Caco-2 (cell line): ENCODE measurements at regions not wholly inside any gene's neighbourhood (a gene's known extent, or its start where the extent isn't known, plus 50 kb on each side); places are given as distances from the start of the nearest gene placed in this dataset.

ENCODE experiments used
- BruUV-seq: library from RNA; stranded (reverse); fragments of 400-500 nt; replicated peaks from 2 replicates; lab custom pipeline; 2021; lab: Mats Ljungman, UMichigan
- CTCF ChIA-PET: fragments of 300-600 bp; sonication (Branson Sonifier 250); formaldehyde crosslinking; loops from one replicate; lab custom pipeline; 2022; ENCODE audit warnings: antibody characterized with exemption; lab: Charles Lee
- POLR2A ChIA-PET: fragments of 300-600 bp; sonication (Branson Sonifier 250); formaldehyde crosslinking; loops from one replicate; lab custom pipeline; 2022; ENCODE audit warnings: antibody characterized with exemption; lab: Charles Lee
- DNase-seq, 2 experiments: peaks; one replicate each; pipeline versions ENCODE4 v3.0.0 to v3.0.0-alpha.2; 2020 to 2022
- H3K27me3 ChIP-seq: replicated peaks from 2 replicates; pipeline ENCODE4 v1.6.0; 2011; ENCODE audit warnings: low read length; ENCODE audit not compliant: control insufficient read depth, insufficient read depth
- H3K36me3 ChIP-seq: 2 replicates; pipeline ENCODE4 v1.5.1; 2011; ENCODE audit warnings: low read length; ENCODE audit not compliant: control insufficient read depth, insufficient read depth
- H3K4me1 ChIP-seq: fragments of 250-450 bp; sonication (Bioruptor Pico); 2 replicates; pipeline ENCODE4 v1.5.1; 2020; ENCODE audit warnings: mild to moderate bottlenecking
- H3K4me3 ChIP-seq: 2 replicates; pipeline ENCODE4 v1.5.1; 2011; ENCODE audit warnings: low read depth, mild to moderate bottlenecking, control low read depth, low read length
- H3K9me3 ChIP-seq: fragments of 250-450 bp; sonication (Bioruptor Pico); 2 replicates; pipeline ENCODE4 v1.5.1; 2020; ENCODE audit warnings: mild to moderate bottlenecking, moderate library complexity
- H3K27ac Mint-ChIP-seq: one replicate; pipeline ENCODE4 v1.8.0; 2022; ENCODE audit warnings: mixed read lengths; ENCODE audit not compliant: unreplicated experiment
- H3K27me3 Mint-ChIP-seq: one replicate; pipeline ENCODE4 v1.8.0; 2022; ENCODE audit warnings: mixed read lengths; ENCODE audit not compliant: insufficient read depth, unreplicated experiment
- H3K36me3 Mint-ChIP-seq: one replicate; pipeline ENCODE4 v1.8.0; 2022; ENCODE audit warnings: mild to moderate bottlenecking, mixed read lengths; ENCODE audit not compliant: insufficient read depth, unreplicated experiment
- H3K4me1 Mint-ChIP-seq: one replicate; pipeline ENCODE4 v1.8.0; 2022; ENCODE audit warnings: low read depth, mixed read lengths; ENCODE audit not compliant: unreplicated experiment
- H3K4me3 Mint-ChIP-seq: one replicate; pipeline ENCODE4 v1.8.0; 2022; ENCODE audit warnings: mild to moderate bottlenecking, moderate library complexity, mixed read lengths; ENCODE audit not compliant: unreplicated experiment
- H3K9me3 Mint-ChIP-seq: one replicate; pipeline ENCODE4 v1.8.0; 2022; ENCODE audit warnings: mixed read lengths; ENCODE audit not compliant: unreplicated experiment
- intact Hi-C: fragments of 100-400 bp; cut with micrococcal nuclease; formaldehyde crosslinking; loops from one replicate; pipeline ENCODE4 v1.10.0; 2022; ENCODE audit not compliant: unreplicated experiment
- TF ChIP-seq, protein P1 (sequence below), 2 experiments: fragments of 200-600 bp in 1 of 2; IDR thresholded peaks; 1 replicate in 1 of 2; 2 replicates in 1 of 2; pipeline versions ENCODE4 v1.5.1 to v1.8.0; 2011 to 2022; ENCODE audit warnings: antibody characterized with exemption in 1 of 2, control low read depth in 1 of 2, inconsistent platforms in 1 of 2, low read depth in 1 of 2, low read length in 1 of 2, mild to moderate bottlenecking in 1 of 2, moderate library complexity in 1 of 2; ENCODE audit not compliant: insufficient read depth in 1 of 2, severe bottlenecking in 1 of 2, unreplicated experiment in 1 of 2

DNA sequence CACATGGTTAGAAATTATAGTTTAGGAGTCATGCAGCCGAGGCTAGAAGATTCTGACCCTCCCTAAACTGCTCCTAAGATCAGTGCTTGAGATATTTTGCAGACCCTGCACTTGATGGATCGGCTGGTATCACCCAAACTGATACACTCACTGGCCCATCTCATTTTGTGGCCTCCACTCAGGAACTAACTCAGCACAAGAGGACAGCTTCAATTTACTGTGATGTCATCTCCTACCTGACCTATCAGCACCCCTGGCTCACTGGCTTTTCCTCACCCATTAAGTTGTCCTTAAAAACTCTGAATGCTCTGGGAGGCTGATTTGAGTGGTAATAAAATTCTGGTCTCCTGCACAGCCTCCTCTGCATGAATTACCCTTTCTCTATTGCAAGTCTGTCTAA lies 450.9 kb downstream of the PCDH10 start:
- H3K27me3 Mint-ChIP-seq, result no peaks in the 10 kb centered on the region
- POLR2A ChIA-PET, result no interaction called here
- H3K27me3 ChIP-seq, result no peaks in the 10 kb centered on the region

DNA sequence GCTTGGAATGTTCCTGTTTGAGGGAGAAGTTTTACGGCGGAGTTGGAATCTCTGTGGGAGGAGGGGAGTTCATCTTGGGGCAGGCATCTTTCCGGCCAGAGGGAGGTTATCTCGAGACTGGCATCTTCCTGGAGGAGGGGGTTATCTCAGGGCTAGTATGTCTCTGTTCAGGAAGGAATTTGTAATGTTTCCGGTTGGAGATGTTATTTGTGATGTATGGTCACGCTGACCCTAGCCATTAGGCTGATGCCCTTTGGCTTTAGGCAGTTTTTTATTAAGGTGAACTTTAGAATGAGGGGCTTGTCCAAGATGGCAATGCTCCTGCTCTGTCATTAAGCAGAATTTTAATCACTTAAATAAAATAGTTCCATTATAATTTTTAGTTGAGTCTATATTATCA lies 449.7 kb downstream of the PCDH10 start:
- no peaks in the 10 kb centered on the region for H3K9me3 ChIP-seq
- H3K4me3 ChIP-seq, result no peak overlapping the region
- POLR2A ChIA-PET, result no interaction called here
- no peaks in the 10 kb centered on the region for H3K27me3 ChIP-seq
- CTCF ChIA-PET, result no interaction called here
- no peaks in the 10 kb centered on the region for H3K4me1 Mint-ChIP-seq
- no peak overlapping the region for H3K4me3 Mint-ChIP-seq
- no peaks in the 10 kb centered on the region for H3K36me3 Mint-ChIP-seq
- H3K36me3 ChIP-seq, result no peaks in the 10 kb centered on the region
- DNase-seq, result no peak
- TF ChIP-seq, protein P1, sequence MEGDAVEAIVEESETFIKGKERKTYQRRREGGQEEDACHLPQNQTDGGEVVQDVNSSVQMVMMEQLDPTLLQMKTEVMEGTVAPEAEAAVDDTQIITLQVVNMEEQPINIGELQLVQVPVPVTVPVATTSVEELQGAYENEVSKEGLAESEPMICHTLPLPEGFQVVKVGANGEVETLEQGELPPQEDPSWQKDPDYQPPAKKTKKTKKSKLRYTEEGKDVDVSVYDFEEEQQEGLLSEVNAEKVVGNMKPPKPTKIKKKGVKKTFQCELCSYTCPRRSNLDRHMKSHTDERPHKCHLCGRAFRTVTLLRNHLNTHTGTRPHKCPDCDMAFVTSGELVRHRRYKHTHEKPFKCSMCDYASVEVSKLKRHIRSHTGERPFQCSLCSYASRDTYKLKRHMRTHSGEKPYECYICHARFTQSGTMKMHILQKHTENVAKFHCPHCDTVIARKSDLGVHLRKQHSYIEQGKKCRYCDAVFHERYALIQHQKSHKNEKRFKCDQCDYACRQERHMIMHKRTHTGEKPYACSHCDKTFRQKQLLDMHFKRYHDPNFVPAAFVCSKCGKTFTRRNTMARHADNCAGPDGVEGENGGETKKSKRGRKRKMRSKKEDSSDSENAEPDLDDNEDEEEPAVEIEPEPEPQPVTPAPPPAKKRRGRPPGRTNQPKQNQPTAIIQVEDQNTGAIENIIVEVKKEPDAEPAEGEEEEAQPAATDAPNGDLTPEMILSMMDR (IDR thresholded peaks at IDR 0.05; ENCODE audit: insufficient read depth in 1 of 2, low read depth in 1 of 2, low read length in 1 of 2, severe bottlenecking in 1 of 2, unreplicated experiment in 1 of 2), result no peak
- no peaks in the 10 kb centered on the region for H3K27me3 Mint-ChIP-seq
- H3K4me1 ChIP-seq, result no peaks in the 10 kb centered on the region
- no peak overlapping the region for H3K27ac Mint-ChIP-seq
- intact Hi-C loops, result no loop called here
- no peaks in the 10 kb centered on the region for H3K9me3 Mint-ChIP-seq
- no TSS peak for BruUV-seq

More for the DNA sequence above, 450.9 kb downstream of the PCDH10 start:
- Histone ChIP-seq H3K36me3 (no peaks in the 10 kb centered on the region), H3K4me1 (no peaks in the 10 kb centered on the region), H3K4me3 (no peak overlapping the region), H3K9me3 (no peaks in the 10 kb centered on the region)
- no peak for DNase-seq
- no TSS peak for BruUV-seq
- TF ChIP-seq, protein P1 (IDR thresholded peaks at IDR 0.05; ENCODE audit: insufficient read depth in 1 of 2, low read depth in 1 of 2, low read length in 1 of 2, severe bottlenecking in 1 of 2, unreplicated experiment in 1 of 2), result no peak
- Mint-ChIP-seq H3K36me3 (no peaks in the 10 kb centered on the region), H3K4me3 (no peak overlapping the region), H3K4me1 (no peaks in the 10 kb centered on the region), H3K27ac (no peak overlapping the region), H3K9me3 (no peaks in the 10 kb centered on the region)
- CTCF ChIA-PET, result no interaction called here
- intact Hi-C loops, result no loop called here

DNA sequence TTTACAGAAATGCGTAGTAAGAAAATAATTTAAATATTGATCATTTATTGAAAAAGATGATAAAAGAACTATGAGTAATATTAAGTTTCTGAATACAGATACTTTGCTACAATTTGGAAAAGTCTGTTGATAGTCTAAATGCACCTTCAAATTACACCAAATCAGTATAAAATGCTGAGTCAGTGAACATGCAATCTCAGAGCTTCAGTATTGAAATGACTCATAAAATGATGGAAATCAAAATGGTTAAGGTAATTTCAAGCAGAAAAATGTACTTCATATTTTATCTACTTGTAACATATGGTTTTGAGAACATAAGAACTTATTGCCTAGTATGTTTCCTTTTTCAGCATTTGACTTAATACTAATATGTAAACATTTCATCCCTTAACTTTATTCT lies 448.2 kb downstream of the PCDH10 start:
- TF ChIP-seq, protein P1 (IDR thresholded peaks at IDR 0.05; ENCODE audit: insufficient read depth in 1 of 2, low read depth in 1 of 2, low read length in 1 of 2, severe bottlenecking in 1 of 2, unreplicated experiment in 1 of 2), result no peak
- Histone ChIP-seq H3K27me3 (no peaks in the 10 kb centered on the region), H3K36me3 (no peaks in the 10 kb centered on the region), H3K9me3 (no peaks in the 10 kb centered on the region), H3K4me3 (no peak overlapping the region), H3K4me1 (no peaks in the 10 kb centered on the region)
- intact Hi-C loops, result no loop called here
- BruUV-seq, result no TSS peak
- no peak for DNase-seq
- no peaks in the 10 kb centered on the region for H3K4me1 Mint-ChIP-seq
- CTCF ChIA-PET, result no interaction called here
- POLR2A ChIA-PET, result no interaction called here
- H3K9me3 Mint-ChIP-seq, result no peaks in the 10 kb centered on the region
- no peak overlapping the region for H3K4me3 Mint-ChIP-seq
- no peaks in the 10 kb centered on the region for H3K36me3 Mint-ChIP-seq
- H3K27ac Mint-ChIP-seq, result no peak overlapping the region
- H3K27me3 Mint-ChIP-seq, result no peaks in the 10 kb centered on the region
